SK-N-SH (cell line): ENCODE measurements at regions not wholly inside any gene's neighbourhood (a gene's known extent, or its start where the extent isn't known, plus 50 kb on each side); places are given as distances from the start of the nearest gene placed in this dataset.

Experiments
- CTCF ChIA-PET: fragments of 300-600, 350-600 bp; formaldehyde crosslinking; extraction: SDS; loops from one replicate; lab custom pipeline; 2021; lab: Yijun Ruan, JAX
- POLR2A ChIA-PET: fragments of 350-600 bp; sonication (Branson Sonifier 250); formaldehyde crosslinking; extraction: SDS; loops from one replicate; lab custom pipeline; 2020; ENCODE audit warnings: antibody characterized with exemption, inconsistent platforms; lab: Yijun Ruan, JAX
- DNase-seq: peaks from one replicate; pipeline ENCODE4 v3.0.0; 2012
- H2AFZ ChIP-seq: fragments of 200-600 bp; sonication (generic); 2 replicates; pipeline ENCODE4 v1.8.1; 2016; ENCODE audit warnings: antibody characterized with exemption, mild to moderate bottlenecking, low read depth
- H3F3A ChIP-seq: fragments of 200-600 bp; sonication (generic); replicated peaks from 2 replicates; pipeline ENCODE3; 2016; ENCODE audit warnings: antibody characterized with exemption, mild to moderate bottlenecking; ENCODE audit not compliant: insufficient read depth
- H3K27ac ChIP-seq, 2 experiments: fragments of 200-500 bp in 1 of 2; fragments of 200-600 bp in 1 of 2; sonication (Bioruptor generic) in 1 of 2; sonication (generic), shearing (Covaris generic) in 1 of 2; 2 replicates each; pipeline versions ENCODE4 v1.5.1 to v1.6.1; 2014 to 2016; ENCODE audit warnings: low read depth in 2 of 2, inconsistent platforms in 1 of 2, low read length in 1 of 2, mild to moderate bottlenecking in 1 of 2, mixed read lengths in 1 of 2
- H3K27me3 ChIP-seq: fragments of 200-600 bp; sonication (generic), shearing (Covaris generic); 2 replicates; pipeline ENCODE4 v1.6.1; 2016; ENCODE audit warnings: mixed run types; ENCODE audit not compliant: insufficient read depth
- H3K36me3 ChIP-seq, 2 experiments: fragments of 200-500 bp in 1 of 2; fragments of 200-600 bp in 1 of 2; sonication (Bioruptor generic) in 1 of 2; sonication (generic) in 1 of 2; replicated peaks in 1 of 2; 2 replicates each; pipeline versions ENCODE3 to v1.5.1; 2014 to 2016; ENCODE audit warnings: low read length in 1 of 2, mild to moderate bottlenecking in 1 of 2; ENCODE audit not compliant: insufficient read depth in 2 of 2, control insufficient read depth in 1 of 2
- H3K4me1 ChIP-seq, 2 experiments: fragments of 200-500 bp in 1 of 2; fragments of 200-600 bp in 1 of 2; sonication (Bioruptor generic) in 1 of 2; sonication (generic), shearing (Covaris generic) in 1 of 2; 2 replicates each; pipeline versions ENCODE4 v1.5.1 to v1.6.1; 2014 to 2016; ENCODE audit warnings: low read depth in 1 of 2, low read length in 1 of 2, mixed run types in 1 of 2; ENCODE audit not compliant: insufficient read depth in 2 of 2, control insufficient read depth in 1 of 2
- H3K4me2 ChIP-seq: fragments of 200-600 bp; sonication (generic), shearing (Covaris generic); 2 replicates; pipeline ENCODE4 v1.6.1; 2017; ENCODE audit warnings: mixed run types
- H3K4me3 ChIP-seq, 2 experiments: fragments of 200-500 bp in 1 of 2; fragments of 200-600 bp in 1 of 2; sonication (Bioruptor generic) in 1 of 2; sonication (generic), shearing (Covaris generic) in 1 of 2; 2 replicates each; pipeline versions ENCODE4 v1.5.1 to v1.8.1; 2014 to 2016; ENCODE audit warnings: low read depth in 2 of 2, inconsistent platforms in 1 of 2, low read length in 1 of 2, mild to moderate bottlenecking in 1 of 2, mixed read lengths in 1 of 2, moderate library complexity in 1 of 2
- H3K79me2 ChIP-seq: fragments of 200-600 bp; sonication (generic); 2 replicates; pipeline ENCODE4 v1.8.1; 2017; ENCODE audit warnings: mild to moderate bottlenecking; ENCODE audit not compliant: insufficient read depth
- H3K9ac ChIP-seq: fragments of 200-600 bp; sonication (generic); 2 replicates; pipeline ENCODE4 v1.6.1; 2017; ENCODE audit warnings: mixed run types
- H3K9me2 ChIP-seq: fragments of 200-600 bp; sonication (generic); 2 replicates; pipeline ENCODE4 v1.6.1; 2017; ENCODE audit warnings: mixed run types
- H3K9me3 ChIP-seq: fragments of 200-600 bp; sonication (generic); 2 replicates; pipeline ENCODE4 v1.6.1; 2017; ENCODE audit warnings: mixed run types, mild to moderate bottlenecking, moderate library complexity
- H4K20me1 ChIP-seq: fragments of 200-600 bp; sonication (generic); 2 replicates; pipeline ENCODE4 v1.6.1; 2017; ENCODE audit warnings: mild to moderate bottlenecking, mixed run types; ENCODE audit not compliant: insufficient read depth
- CHD2 ChIP-seq: fragments of 150-350 bp; IDR thresholded peaks from 2 replicates; pipeline ENCODE4 v1.6.1; 2018; ENCODE audit warnings: low read length; ENCODE audit not compliant: partially characterized antibody
- EP300 ChIP-seq, 2 experiments: IDR thresholded peaks; 2 replicates each; pipeline versions ENCODE4 v1.4.0 to v1.6.1; 2012; ENCODE audit warnings: borderline replicate concordance in 1 of 2, low read depth in 1 of 2, low read length in 1 of 2
- EZH2phosphoT487 ChIP-seq: fragments of 200-600 bp; sonication (generic); IDR thresholded peaks from 2 replicates; pipeline ENCODE4 v1.6.1; 2017; ENCODE audit warnings: low read depth, mixed run types, mild to moderate bottlenecking, antibody characterized with exemption, moderate library complexity, borderline replicate concordance
- FOSL2 ChIP-seq: IDR thresholded peaks from 2 replicates; pipeline ENCODE4 v1.4.0; 2012; ENCODE audit warnings: low read depth, mild to moderate bottlenecking, moderate library complexity, borderline replicate concordance
- FOXJ3 ChIP-seq: sonication (generic); formaldehyde crosslinking; IDR thresholded peaks from 2 replicates; pipeline ENCODE4 v1.5.1; 2020; ENCODE audit warnings: mild to moderate bottlenecking, missing genetic modification reagents
- FOXM1 ChIP-seq: IDR thresholded peaks from 2 replicates; pipeline ENCODE4 v1.4.0; 2012; ENCODE audit warnings: low read depth, mild to moderate bottlenecking
- GATA2 ChIP-seq: sonication (generic); formaldehyde crosslinking; IDR thresholded peaks from 2 replicates; pipeline ENCODE4 v1.5.0; 2020; ENCODE audit warnings: mild to moderate bottlenecking, missing genetic modification reagents
- MEF2A ChIP-seq: IDR thresholded peaks from 2 replicates; pipeline ENCODE4 v1.4.0; 2012; ENCODE audit warnings: low read depth, borderline replicate concordance
- NRF1 ChIP-seq: IDR thresholded peaks from 2 replicates; pipeline ENCODE4 v1.6.1; 2012; ENCODE audit warnings: low read depth, mild to moderate bottlenecking, low read length
- RAD21 ChIP-seq: IDR thresholded peaks from 2 replicates; pipeline ENCODE4 v1.6.1; 2012; ENCODE audit warnings: mild to moderate bottlenecking, low read length
- RFX5 ChIP-seq: IDR thresholded peaks from 2 replicates; pipeline ENCODE4 v1.6.1; 2012; ENCODE audit warnings: mild to moderate bottlenecking, improper control_type of control experiment, low read length
- SMC3 ChIP-seq: IDR thresholded peaks from 2 replicates; pipeline ENCODE4 v1.6.1; 2012; ENCODE audit warnings: low read depth, low read length, improper control_type of control experiment
- TAF1 ChIP-seq: IDR thresholded peaks from 2 replicates; pipeline ENCODE4 v1.6.1; 2012; ENCODE audit warnings: low read depth, mild to moderate bottlenecking, low read length, moderate library complexity, borderline replicate concordance
- TEAD4 ChIP-seq: IDR thresholded peaks from 2 replicates; pipeline ENCODE4 v1.4.0; 2012; ENCODE audit warnings: mild to moderate bottlenecking, borderline replicate concordance; ENCODE audit not compliant: insufficient read depth
- WGBS: methylation state at CpG from one replicate; pipeline ENCODE4 v1.1.6; 2017; ENCODE audit warnings: low lambda C conversion rate; 5-methylcytosine and 5-hydroxymethylcytosine counted together
- TF ChIP-seq, protein P1 (sequence below): IDR thresholded peaks from 2 replicates; pipeline ENCODE4 v1.4.0; 2012; ENCODE audit warnings: low read depth, borderline replicate concordance
- TF ChIP-seq, protein P2 (sequence below): IDR thresholded peaks from 2 replicates; pipeline ENCODE4 v1.6.1; 2012; ENCODE audit warnings: mild to moderate bottlenecking, low read depth, low read length, moderate library complexity
- TF ChIP-seq, protein P3 (sequence below): IDR thresholded peaks from 2 replicates; pipeline ENCODE4 v1.4.0; 2012; ENCODE audit warnings: low read depth
- TF ChIP-seq, protein P4 (sequence below): fragments of 150-350 bp; IDR thresholded peaks from 2 replicates; pipeline ENCODE4 v1.6.1; 2017; ENCODE audit warnings: antibody characterized with exemption, low read length, low read depth, borderline replicate concordance
- TF ChIP-seq, protein P5 (sequence below): IDR thresholded peaks from 2 replicates; pipeline ENCODE4 v1.4.0; 2012; ENCODE audit warnings: low read depth, borderline replicate concordance

DNA sequence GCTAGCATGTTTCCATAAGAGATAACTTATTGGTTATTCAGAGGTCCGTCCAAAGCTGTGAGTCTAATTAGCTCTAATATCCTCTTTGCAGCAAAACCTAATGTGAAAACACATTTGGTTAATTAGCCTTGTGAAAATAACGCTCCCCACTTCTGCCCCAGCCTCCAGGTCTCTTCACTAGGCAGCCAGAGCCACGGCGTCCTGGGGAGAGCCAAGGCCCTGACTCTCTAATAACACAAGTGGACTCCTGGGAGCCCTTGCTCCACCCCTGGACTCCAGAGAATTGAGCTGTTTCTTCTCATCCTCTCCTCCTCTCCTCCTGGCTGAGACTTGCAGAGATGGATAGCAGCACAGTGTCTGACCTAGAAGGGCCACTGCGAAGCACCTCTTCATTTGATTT is 78.8 kb downstream of the CCDC185 start:
- no peak overlapping the region for H3K9ac ChIP-seq
- no peaks in the 10 kb centered on the region for H3K36me3 ChIP-seq
- no peak for DNase-seq
- H3K9me2 ChIP-seq, result no peaks in the 10 kb centered on the region
- CTCF ChIA-PET, result interaction anchor here (0.9 kb wide), 1 partner anchor 11 kb away, joined by 3 read pairs; no protein-coding TSS in a partner anchor
- H3K4me2 ChIP-seq, result no peak overlapping the region
- no peaks in the 10 kb centered on the region; a peak in 1 of 4 replicates for H3K4me1 ChIP-seq
- no peaks in the 10 kb centered on the region for H3K79me2 ChIP-seq
- H4K20me1 ChIP-seq, result no peaks in the 10 kb centered on the region
- H2AFZ ChIP-seq, result no peak overlapping the region
- no peaks in the 10 kb centered on the region for H3F3A ChIP-seq
- no peak overlapping the region for H3K27ac ChIP-seq
- TF ChIP-seq MEF2A (no peak), EZH2phosphoT487 (no peak), FOSL2 (no peak)
- TF ChIP-seq, protein P1, sequence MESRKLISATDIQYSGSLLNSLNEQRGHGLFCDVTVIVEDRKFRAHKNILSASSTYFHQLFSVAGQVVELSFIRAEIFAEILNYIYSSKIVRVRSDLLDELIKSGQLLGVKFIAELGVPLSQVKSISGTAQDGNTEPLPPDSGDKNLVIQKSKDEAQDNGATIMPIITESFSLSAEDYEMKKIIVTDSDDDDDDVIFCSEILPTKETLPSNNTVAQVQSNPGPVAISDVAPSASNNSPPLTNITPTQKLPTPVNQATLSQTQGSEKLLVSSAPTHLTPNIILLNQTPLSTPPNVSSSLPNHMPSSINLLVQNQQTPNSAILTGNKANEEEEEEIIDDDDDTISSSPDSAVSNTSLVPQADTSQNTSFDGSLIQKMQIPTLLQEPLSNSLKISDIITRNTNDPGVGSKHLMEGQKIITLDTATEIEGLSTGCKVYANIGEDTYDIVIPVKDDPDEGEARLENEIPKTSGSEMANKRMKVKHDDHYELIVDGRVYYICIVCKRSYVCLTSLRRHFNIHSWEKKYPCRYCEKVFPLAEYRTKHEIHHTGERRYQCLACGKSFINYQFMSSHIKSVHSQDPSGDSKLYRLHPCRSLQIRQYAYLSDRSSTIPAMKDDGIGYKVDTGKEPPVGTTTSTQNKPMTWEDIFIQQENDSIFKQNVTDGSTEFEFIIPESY, result no peak
- TF ChIP-seq, protein P2, sequence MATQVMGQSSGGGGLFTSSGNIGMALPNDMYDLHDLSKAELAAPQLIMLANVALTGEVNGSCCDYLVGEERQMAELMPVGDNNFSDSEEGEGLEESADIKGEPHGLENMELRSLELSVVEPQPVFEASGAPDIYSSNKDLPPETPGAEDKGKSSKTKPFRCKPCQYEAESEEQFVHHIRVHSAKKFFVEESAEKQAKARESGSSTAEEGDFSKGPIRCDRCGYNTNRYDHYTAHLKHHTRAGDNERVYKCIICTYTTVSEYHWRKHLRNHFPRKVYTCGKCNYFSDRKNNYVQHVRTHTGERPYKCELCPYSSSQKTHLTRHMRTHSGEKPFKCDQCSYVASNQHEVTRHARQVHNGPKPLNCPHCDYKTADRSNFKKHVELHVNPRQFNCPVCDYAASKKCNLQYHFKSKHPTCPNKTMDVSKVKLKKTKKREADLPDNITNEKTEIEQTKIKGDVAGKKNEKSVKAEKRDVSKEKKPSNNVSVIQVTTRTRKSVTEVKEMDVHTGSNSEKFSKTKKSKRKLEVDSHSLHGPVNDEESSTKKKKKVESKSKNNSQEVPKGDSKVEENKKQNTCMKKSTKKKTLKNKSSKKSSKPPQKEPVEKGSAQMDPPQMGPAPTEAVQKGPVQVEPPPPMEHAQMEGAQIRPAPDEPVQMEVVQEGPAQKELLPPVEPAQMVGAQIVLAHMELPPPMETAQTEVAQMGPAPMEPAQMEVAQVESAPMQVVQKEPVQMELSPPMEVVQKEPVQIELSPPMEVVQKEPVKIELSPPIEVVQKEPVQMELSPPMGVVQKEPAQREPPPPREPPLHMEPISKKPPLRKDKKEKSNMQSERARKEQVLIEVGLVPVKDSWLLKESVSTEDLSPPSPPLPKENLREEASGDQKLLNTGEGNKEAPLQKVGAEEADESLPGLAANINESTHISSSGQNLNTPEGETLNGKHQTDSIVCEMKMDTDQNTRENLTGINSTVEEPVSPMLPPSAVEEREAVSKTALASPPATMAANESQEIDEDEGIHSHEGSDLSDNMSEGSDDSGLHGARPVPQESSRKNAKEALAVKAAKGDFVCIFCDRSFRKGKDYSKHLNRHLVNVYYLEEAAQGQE, result no peak
- TF ChIP-seq, protein P3, sequence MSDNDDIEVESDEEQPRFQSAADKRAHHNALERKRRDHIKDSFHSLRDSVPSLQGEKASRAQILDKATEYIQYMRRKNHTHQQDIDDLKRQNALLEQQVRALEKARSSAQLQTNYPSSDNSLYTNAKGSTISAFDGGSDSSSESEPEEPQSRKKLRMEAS, result no peak
- POLR2A ChIA-PET, result no interaction called here
- peaks cover 3% of the 10 kb centered on the region for H3K27me3 ChIP-seq
- no peaks in the 10 kb centered on the region for H3K9me3 ChIP-seq
- WGBS, result 25% methylated on average over 5 of the region's 5 CpGs
- H3K4me3 ChIP-seq, result no peak overlapping the region

DNA sequence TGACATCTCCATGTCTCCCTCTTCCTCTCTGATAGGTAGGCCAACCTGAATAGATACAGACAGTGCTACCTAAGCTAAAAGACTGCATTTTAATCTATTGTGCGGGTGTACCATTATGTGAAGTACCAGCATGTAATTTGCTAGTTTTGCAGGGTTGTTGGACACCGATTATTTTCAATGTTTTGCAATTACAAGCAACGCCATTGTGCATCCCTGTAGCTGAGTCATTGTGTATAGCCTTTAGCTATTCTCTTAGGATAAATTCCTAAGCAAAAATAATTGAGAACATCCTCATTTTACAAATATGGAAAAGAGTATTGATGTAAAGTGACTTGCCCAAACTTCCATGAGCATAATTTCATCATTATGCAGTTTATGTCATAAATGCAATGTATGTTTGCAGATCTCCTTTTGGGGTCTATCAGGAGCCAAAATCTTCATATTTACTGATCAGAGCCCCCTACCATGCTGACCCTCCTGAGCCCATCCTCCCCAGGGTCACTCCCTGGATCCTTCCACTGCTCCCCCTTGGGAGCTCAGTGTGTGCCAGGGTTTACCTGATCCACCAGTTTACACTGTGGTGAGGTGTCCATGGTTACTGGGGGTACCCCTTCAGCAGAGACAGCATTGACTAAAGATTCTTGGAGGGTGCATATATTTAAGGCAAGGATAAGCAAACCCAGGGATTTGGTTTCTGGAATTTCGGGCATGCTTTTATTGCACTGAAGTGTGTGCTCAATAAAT is 80.6 kb downstream of the CCDC185 start:
- H3K27ac ChIP-seq, result no peak overlapping the region
- no peaks in the 10 kb centered on the region for H3K79me2 ChIP-seq
- H3K36me3 ChIP-seq, result no peaks in the 10 kb centered on the region
- no peaks in the 10 kb centered on the region; a peak in 1 of 4 replicates for H3K4me1 ChIP-seq
- H3K4me3 ChIP-seq, result no peak overlapping the region
- H3K27me3 ChIP-seq, result peaks cover 3% of the 10 kb centered on the region
- 23% methylated on average over 4 of the region's 4 CpGs for WGBS
- CTCF ChIA-PET, result no interaction called here
- H3F3A ChIP-seq, result no peaks in the 10 kb centered on the region
- H3K9ac ChIP-seq, result no peak overlapping the region
- no peak overlapping the region for H3K4me2 ChIP-seq
- H3K9me3 ChIP-seq, result no peaks in the 10 kb centered on the region
- no peaks in the 10 kb centered on the region for H4K20me1 ChIP-seq
- DNase-seq, result no peak
- POLR2A ChIA-PET, result no interaction called here
- H3K9me2 ChIP-seq, result no peaks in the 10 kb centered on the region
- no peak overlapping the region for H2AFZ ChIP-seq
- no peak for TF ChIP-seq SMC3
- TF ChIP-seq MEF2A, result no peak
- TF ChIP-seq FOXM1, result no peak
- no peak for TF ChIP-seq TEAD4
- TF ChIP-seq GATA2 (CRISPR knock-in tag), result no peak
- TF ChIP-seq TAF1, result no peak
- no peak for TF ChIP-seq RFX5
- no peak for TF ChIP-seq EP300 (IDR thresholded peaks at IDR 0.05; ENCODE audit: borderline replicate concordance in 1 of 2, low read depth in 1 of 2, low read length in 1 of 2)
- no peak for TF ChIP-seq CHD2
- TF ChIP-seq, protein P4, sequence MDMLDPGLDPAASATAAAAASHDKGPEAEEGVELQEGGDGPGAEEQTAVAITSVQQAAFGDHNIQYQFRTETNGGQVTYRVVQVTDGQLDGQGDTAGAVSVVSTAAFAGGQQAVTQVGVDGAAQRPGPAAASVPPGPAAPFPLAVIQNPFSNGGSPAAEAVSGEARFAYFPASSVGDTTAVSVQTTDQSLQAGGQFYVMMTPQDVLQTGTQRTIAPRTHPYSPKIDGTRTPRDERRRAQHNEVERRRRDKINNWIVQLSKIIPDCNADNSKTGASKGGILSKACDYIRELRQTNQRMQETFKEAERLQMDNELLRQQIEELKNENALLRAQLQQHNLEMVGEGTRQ, result no peak
- no peak for TF ChIP-seq FOXJ3 (CRISPR knock-in tag)
- TF ChIP-seq FOSL2, result no peak
- no peak for TF ChIP-seq NRF1
- no peak for TF ChIP-seq RAD21
- no peak for TF ChIP-seq EZH2phosphoT487
- TF ChIP-seq, protein P5, sequence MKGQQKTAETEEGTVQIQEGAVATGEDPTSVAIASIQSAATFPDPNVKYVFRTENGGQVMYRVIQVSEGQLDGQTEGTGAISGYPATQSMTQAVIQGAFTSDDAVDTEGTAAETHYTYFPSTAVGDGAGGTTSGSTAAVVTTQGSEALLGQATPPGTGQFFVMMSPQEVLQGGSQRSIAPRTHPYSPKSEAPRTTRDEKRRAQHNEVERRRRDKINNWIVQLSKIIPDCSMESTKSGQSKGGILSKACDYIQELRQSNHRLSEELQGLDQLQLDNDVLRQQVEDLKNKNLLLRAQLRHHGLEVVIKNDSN, result no peak
